NB4 (cell line): ENCODE measurements at regions not wholly inside any gene's neighbourhood (a gene's known extent, or its start where the extent isn't known, plus 50 kb on each side); places are given as distances from the start of the nearest gene placed in this dataset.

Source experiments
- MAX ChIP-seq: IDR thresholded peaks from 2 replicates; pipeline ENCODE4 v1.6.1; 2011; ENCODE audit warnings: low read depth, low read length
- POLR2A ChIP-seq: IDR thresholded peaks from 2 replicates; pipeline ENCODE4 v1.6.1; 2011; ENCODE audit warnings: mild to moderate bottlenecking; ENCODE audit not compliant: insufficient read length; ENCODE audit errors: extremely low read depth
- TF ChIP-seq, protein P1 (sequence below): IDR thresholded peaks from one replicate; pipeline ENCODE4 v1.5.1; 2012; ENCODE audit warnings: low read depth, low read length

- TF ChIP-seq, protein P1, sequence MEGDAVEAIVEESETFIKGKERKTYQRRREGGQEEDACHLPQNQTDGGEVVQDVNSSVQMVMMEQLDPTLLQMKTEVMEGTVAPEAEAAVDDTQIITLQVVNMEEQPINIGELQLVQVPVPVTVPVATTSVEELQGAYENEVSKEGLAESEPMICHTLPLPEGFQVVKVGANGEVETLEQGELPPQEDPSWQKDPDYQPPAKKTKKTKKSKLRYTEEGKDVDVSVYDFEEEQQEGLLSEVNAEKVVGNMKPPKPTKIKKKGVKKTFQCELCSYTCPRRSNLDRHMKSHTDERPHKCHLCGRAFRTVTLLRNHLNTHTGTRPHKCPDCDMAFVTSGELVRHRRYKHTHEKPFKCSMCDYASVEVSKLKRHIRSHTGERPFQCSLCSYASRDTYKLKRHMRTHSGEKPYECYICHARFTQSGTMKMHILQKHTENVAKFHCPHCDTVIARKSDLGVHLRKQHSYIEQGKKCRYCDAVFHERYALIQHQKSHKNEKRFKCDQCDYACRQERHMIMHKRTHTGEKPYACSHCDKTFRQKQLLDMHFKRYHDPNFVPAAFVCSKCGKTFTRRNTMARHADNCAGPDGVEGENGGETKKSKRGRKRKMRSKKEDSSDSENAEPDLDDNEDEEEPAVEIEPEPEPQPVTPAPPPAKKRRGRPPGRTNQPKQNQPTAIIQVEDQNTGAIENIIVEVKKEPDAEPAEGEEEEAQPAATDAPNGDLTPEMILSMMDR, result no peak
- TF ChIP-seq POLR2A (no peak), MAX (no peak)
Measured at GRCh38 chr5:120841830-120842229, 377.7 kb downstream of the PRR16 start.
